Middle frontal gyrus (tissue), 1 donor: ENCODE measurements at regions not wholly inside any gene's neighbourhood (a gene's known extent, or its start where the extent isn't known, plus 50 kb on each side); places are given as distances from the start of the nearest gene placed in this dataset.

Experiments
- DNase-seq: peaks from one replicate; pipeline ENCODE4 v3.0.0-alpha.2; 2015; ENCODE audit warnings: low spot score; ENCODE audit errors: extremely low spot score

- no peak for DNase-seq
These were observed 55.4 kb downstream of the CCER1 start for GRCh38 chr12:90899456-90900182.

GRCh38 chr12:90897986-90898385 is 57.0 kb downstream of the CCER1 start:
- DNase-seq, result no peak

GRCh38 chr12:90897316-90897715 is 57.7 kb downstream of the CCER1 start:
- no peak for DNase-seq

- DNase-seq, result no peak
These were observed 58.2 kb downstream of the CCER1 start for GRCh38 chr12:90896821-90897220.

- no peak for DNase-seq
These were observed 58.8 kb downstream of the CCER1 start for GRCh38 chr12:90896164-90896563.

GRCh38 chr12:90888316-90888715 is 66.7 kb downstream of the CCER1 start:
- DNase-seq, result no peak

- DNase-seq, result no peak
These were observed 71.5 kb downstream of the CCER1 start for GRCh38 chr12:90883456-90883855.

- no peak for DNase-seq
These were observed 83.3 kb downstream of the CCER1 start for GRCh38 chr12:90871726-90872096.

GRCh38 chr12:90870971-90871725 is 83.8 kb downstream of the CCER1 start:
- no peak for DNase-seq

GRCh38 chr12:90868626-90869025 is 86.3 kb downstream of the CCER1 start:
- no peak for DNase-seq

GRCh38 chr12:90859591-90859990 is 95.4 kb downstream of the CCER1 start:
- no peak for DNase-seq

GRCh38 chr12:90858252-90858651 is 96.7 kb downstream of the CCER1 start:
- DNase-seq, result no peak

- DNase-seq, result no peak
These were observed 99.4 kb downstream of the CCER1 start for GRCh38 chr12:90855534-90855933.

GRCh38 chr12:90854136-90854689 is 100.8 kb downstream of the CCER1 start:
- DNase-seq, result peak; percentile 66

- DNase-seq, result no peak
These were observed 102.9 kb downstream of the CCER1 start for GRCh38 chr12:90851800-90852718.

GRCh38 chr12:90842477-90842876 is 112.5 kb downstream of the CCER1 start:
- no peak for DNase-seq

GRCh38 chr12:90841336-90841735 is 113.6 kb downstream of the CCER1 start:
- DNase-seq, result no peak

GRCh38 chr12:90839346-90839745 is 115.6 kb downstream of the CCER1 start:
- no peak for DNase-seq

- DNase-seq, result no peak
These were observed 118.3 kb downstream of the CCER1 start for GRCh38 chr12:90836689-90837088.

- DNase-seq, result no peak
These were observed 121.7 kb downstream of the CCER1 start for GRCh38 chr12:90833228-90833627.

GRCh38 chr12:90832427-90832826 is 122.5 kb downstream of the CCER1 start:
- DNase-seq, result no peak

GRCh38 chr12:90831712-90832111 is 123.3 kb downstream of the CCER1 start:
- no peak for DNase-seq
